Activated T-helper 2 cell treated with anti-CD3 and anti-CD28 coated beads, Interferon-gamma antibody, Interleukin-2, Interleukin-4, amounts not matched to agents 10 μg/mL and 5 μg/mL and 100 μg/mL, durations not matched to agents 14 hours and 24 hours and 36 hours (primary cell): ENCODE measurements at regions not wholly inside any gene's neighbourhood (a gene's known extent, or its start where the extent isn't known, plus 50 kb on each side); places are given as distances from the start of the nearest gene placed in this dataset.
"Not testable (repeated sequence)": the region's sequence is repeated elsewhere in the genome, so short reads cannot be mapped to it uniquely, and the experiment has no call there.

Experiments used
- DNase-seq: peaks from one replicate; pipeline ENCODE4 v3.0.0; 2021; ENCODE audit warnings: low spot score
- H3K27ac Mint-ChIP-seq: one replicate; pipeline ENCODE4 v1.8.0; 2021; ENCODE audit warnings: mixed read lengths
- H3K27me3 Mint-ChIP-seq: one replicate; pipeline ENCODE4 v1.8.0; 2021; ENCODE audit warnings: low read depth, mixed read lengths
- H3K36me3 Mint-ChIP-seq: one replicate; pipeline ENCODE4 v1.8.0; 2021; ENCODE audit warnings: low read depth, mixed read lengths
- H3K4me1 Mint-ChIP-seq: one replicate; pipeline ENCODE4 v1.8.0; 2021; ENCODE audit warnings: low read depth, mixed read lengths
- H3K4me3 Mint-ChIP-seq: one replicate; pipeline ENCODE4 v1.8.0; 2021; ENCODE audit warnings: low read depth, mild to moderate bottlenecking, moderate library complexity, mixed read lengths
- H3K9me3 Mint-ChIP-seq: one replicate; pipeline ENCODE4 v1.8.0; 2021; ENCODE audit warnings: mixed read lengths
- intact Hi-C: fragments of 100-400 bp; cut with micrococcal nuclease; formaldehyde crosslinking; loops from one replicate; pipeline ENCODE4 v1.15.1; 2023

GRCh38 chr3:95506174-95506573 is 1308.2 kb upstream of the EPHA6 start:
- Mint-ChIP-seq H3K4me3 (no peak overlapping the region), H3K27ac (no peak overlapping the region), H3K9me3 (no peaks in the 10 kb centered on the region), H3K27me3 (no peaks in the 10 kb centered on the region), H3K36me3 (no peaks in the 10 kb centered on the region), H3K4me1 (no peaks in the 10 kb centered on the region)
- intact Hi-C loops, result no loop called here
- DNase-seq, result no peak

DNA sequence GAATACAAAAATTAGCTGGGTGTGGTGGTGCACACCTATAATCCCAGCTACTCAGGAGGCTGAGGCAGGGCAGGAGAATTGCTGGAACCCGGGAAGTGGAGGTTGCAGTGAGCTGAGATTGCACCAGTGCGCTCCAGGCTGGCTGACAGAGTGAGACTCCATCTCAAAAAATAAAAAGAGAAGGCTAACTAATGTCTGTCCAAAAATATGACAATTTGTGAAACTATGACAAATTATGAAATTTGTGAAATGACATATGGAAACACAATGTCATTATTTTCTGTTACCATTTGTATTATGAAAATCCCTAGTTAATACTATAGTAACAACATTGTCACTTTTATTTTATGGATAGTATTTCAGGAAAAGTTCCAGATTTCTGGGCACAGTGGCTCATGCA is 1306.3 kb upstream of the EPHA6 start:
- no peak for DNase-seq
- H3K4me3 Mint-ChIP-seq, result no peak overlapping the region
- no peaks in the 10 kb centered on the region for H3K36me3 Mint-ChIP-seq
- no peaks in the 10 kb centered on the region for H3K4me1 Mint-ChIP-seq
- no peaks in the 10 kb centered on the region for H3K27me3 Mint-ChIP-seq
- no peak overlapping the region for H3K27ac Mint-ChIP-seq
- peaks cover 5% of the 10 kb centered on the region for H3K9me3 Mint-ChIP-seq
- intact Hi-C loops, result no loop called here

DNA sequence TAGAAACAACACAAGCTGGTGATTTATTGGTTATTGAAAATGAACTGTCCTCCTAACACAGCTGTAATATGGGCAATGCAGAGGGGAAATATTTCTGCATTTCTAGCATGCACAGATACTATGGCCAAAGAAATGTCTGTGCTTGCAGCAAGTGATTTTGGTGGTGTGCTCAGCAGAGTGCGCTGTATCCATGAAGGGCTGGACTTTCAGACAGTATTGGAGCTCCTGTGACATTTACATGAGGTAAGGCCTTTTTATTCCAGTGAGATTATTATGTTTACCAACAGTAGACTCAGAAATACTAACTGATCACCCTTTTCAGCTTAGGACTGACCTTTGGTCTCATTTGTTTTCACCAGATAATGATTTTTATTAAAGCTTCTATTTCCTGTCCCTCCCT is 1302.6 kb upstream of the EPHA6 start:
- Mint-ChIP-seq H3K36me3 (no peaks in the 10 kb centered on the region), H3K4me3 (no peak overlapping the region), H3K4me1 (no peaks in the 10 kb centered on the region), H3K9me3 (peaks cover 10% of the 10 kb centered on the region), H3K27me3 (no peaks in the 10 kb centered on the region), H3K27ac (no peak overlapping the region)
- DNase-seq, result no peak
- intact Hi-C loops, result no loop called here

DNA sequence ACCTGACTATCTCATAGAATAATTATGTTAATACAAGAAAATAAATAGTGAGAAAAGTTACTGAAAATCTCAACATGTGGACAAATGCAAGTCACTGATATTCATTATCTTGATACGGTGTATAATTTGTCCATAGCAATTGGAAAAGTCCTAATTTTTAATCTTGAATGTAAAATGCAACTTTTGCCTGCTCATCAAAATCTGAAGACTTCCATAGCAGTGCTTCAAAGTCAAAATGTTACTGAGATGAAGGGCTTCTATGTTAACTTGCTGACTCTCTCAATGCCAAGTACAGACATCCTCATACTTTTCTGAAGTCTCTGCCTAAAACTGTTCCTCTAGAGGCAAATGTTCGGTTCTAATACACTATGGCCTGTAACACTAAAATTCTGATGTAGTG is 1300.1 kb upstream of the EPHA6 start:
- no peaks in the 10 kb centered on the region for H3K27me3 Mint-ChIP-seq
- no peak for DNase-seq
- no peak overlapping the region for H3K4me3 Mint-ChIP-seq
- H3K27ac Mint-ChIP-seq, result no peak overlapping the region
- H3K9me3 Mint-ChIP-seq, result peaks cover 10% of the 10 kb centered on the region
- H3K4me1 Mint-ChIP-seq, result no peaks in the 10 kb centered on the region
- no peaks in the 10 kb centered on the region for H3K36me3 Mint-ChIP-seq
- intact Hi-C loops, result no loop called here

GRCh38 chr3:95521396-95521795 is 1293.0 kb upstream of the EPHA6 start:
- Mint-ChIP-seq H3K9me3 (peaks cover 3% of the 10 kb centered on the region), H3K4me3 (no peak overlapping the region), H3K27me3 (no peaks in the 10 kb centered on the region), H3K27ac (no peak overlapping the region), H3K4me1 (no peaks in the 10 kb centered on the region), H3K36me3 (no peaks in the 10 kb centered on the region)
- DNase-seq, result no peak
- intact Hi-C loops, result no loop called here

- H3K36me3 Mint-ChIP-seq, result no peaks in the 10 kb centered on the region
- intact Hi-C loops, result no loop called here
- no peaks in the 10 kb centered on the region for H3K27me3 Mint-ChIP-seq
- H3K9me3 Mint-ChIP-seq, result peaks cover 3% of the 10 kb centered on the region
- no peak overlapping the region for H3K27ac Mint-ChIP-seq
- no peak for DNase-seq
- H3K4me1 Mint-ChIP-seq, result no peaks in the 10 kb centered on the region
- no peak overlapping the region for H3K4me3 Mint-ChIP-seq
These were observed 1291.9 kb upstream of the EPHA6 start for GRCh38 chr3:95522449-95522848.

DNA sequence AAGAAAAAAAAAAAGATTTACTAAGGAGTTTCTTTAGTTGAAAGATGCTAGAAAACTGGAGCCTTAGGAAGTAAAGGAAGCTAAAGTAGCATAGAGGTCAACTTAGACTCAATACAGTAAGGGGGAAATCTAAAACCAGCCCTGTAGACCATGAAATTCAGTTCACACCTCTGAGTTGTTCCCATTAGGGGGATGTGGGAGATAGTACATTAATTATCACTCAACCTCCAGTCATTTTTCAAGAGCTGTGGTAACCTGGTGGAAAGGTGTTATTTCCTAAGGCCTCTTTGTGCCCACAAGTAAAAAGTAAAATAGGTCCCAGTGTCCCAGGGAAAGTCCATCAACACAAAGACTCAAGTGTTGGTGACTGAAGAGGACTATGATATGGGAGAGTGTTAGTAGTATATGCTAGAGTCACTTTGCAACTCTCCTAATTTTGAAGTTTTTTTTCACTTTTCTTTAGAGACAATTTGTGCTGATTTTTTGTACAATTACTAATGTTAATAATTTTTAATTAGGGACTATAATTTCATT is 1274.4 kb upstream of the EPHA6 start:
- no peak for DNase-seq
- Mint-ChIP-seq H3K9me3 (peaks cover 18% of the 10 kb centered on the region), H3K27me3 (no peaks in the 10 kb centered on the region), H3K27ac (no peak overlapping the region), H3K4me3 (no peak overlapping the region), H3K4me1 (no peaks in the 10 kb centered on the region), H3K36me3 (no peaks in the 10 kb centered on the region)
- intact Hi-C loops, result no loop called here

DNA sequence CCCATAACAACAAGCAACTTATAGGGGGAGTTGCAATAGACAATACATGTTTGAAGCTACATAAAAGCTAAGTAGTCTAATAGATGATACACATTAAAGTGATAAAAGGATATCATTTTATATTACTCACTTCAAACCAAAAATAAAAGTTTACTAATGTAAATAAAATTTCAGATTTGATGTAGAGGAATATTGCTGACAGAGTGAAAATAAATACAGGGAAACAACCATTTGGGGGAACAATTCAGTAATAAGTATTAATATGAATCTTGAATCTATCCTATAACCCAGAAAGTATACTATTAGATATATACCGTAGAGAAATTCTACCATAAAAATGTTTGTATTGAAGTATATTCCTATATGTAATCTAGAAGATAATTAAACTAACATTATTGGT is 1248.9 kb upstream of the EPHA6 start:
- H3K4me1 Mint-ChIP-seq, result no peaks in the 10 kb centered on the region
- no peaks in the 10 kb centered on the region for H3K27me3 Mint-ChIP-seq
- H3K4me3 Mint-ChIP-seq, result no peak overlapping the region
- no peak overlapping the region for H3K27ac Mint-ChIP-seq
- no peak for DNase-seq
- peaks cover 19% of the 10 kb centered on the region for H3K9me3 Mint-ChIP-seq
- H3K36me3 Mint-ChIP-seq, result no peaks in the 10 kb centered on the region
- intact Hi-C loops, result no loop called here

GRCh38 chr3:95567346-95567745 is 1247.0 kb upstream of the EPHA6 start:
- DNase-seq, result no peak
- Mint-ChIP-seq H3K4me1 (no peaks in the 10 kb centered on the region), H3K4me3 (no peak overlapping the region), H3K9me3 (peaks cover 17% of the 10 kb centered on the region), H3K27ac (no peak overlapping the region), H3K27me3 (no peaks in the 10 kb centered on the region), H3K36me3 (no peaks in the 10 kb centered on the region)
- intact Hi-C loops, result no loop called here

GRCh38 chr3:95586754-95587153 is 1227.6 kb upstream of the EPHA6 start:
- Mint-ChIP-seq H3K9me3 (peaks cover 22% of the 10 kb centered on the region), H3K27me3 (no peaks in the 10 kb centered on the region), H3K4me1 (no peaks in the 10 kb centered on the region), H3K4me3 (no peak overlapping the region), H3K27ac (no peak overlapping the region), H3K36me3 (no peaks in the 10 kb centered on the region)
- DNase-seq, result no peak
- intact Hi-C loops, result no loop called here

GRCh38 chr3:95587641-95588040 is 1226.8 kb upstream of the EPHA6 start:
- H3K27ac Mint-ChIP-seq, intact Hi-C loops, DNase-seq, H3K27me3 Mint-ChIP-seq, H3K4me1 Mint-ChIP-seq, H3K36me3 Mint-ChIP-seq, H3K4me3 Mint-ChIP-seq: not testable (repeated sequence)
- peaks cover 24% of the 10 kb centered on the region for H3K9me3 Mint-ChIP-seq

- H3K4me1 Mint-ChIP-seq, result no peaks in the 10 kb centered on the region
- no peak for DNase-seq
- intact Hi-C loops, result no loop called here
- H3K4me3 Mint-ChIP-seq, result no peak overlapping the region
- H3K27me3 Mint-ChIP-seq, result no peaks in the 10 kb centered on the region
- no peaks in the 10 kb centered on the region for H3K36me3 Mint-ChIP-seq
- no peak overlapping the region for H3K27ac Mint-ChIP-seq
- H3K9me3 Mint-ChIP-seq, result peaks cover 25% of the 10 kb centered on the region
These were observed 1225.9 kb upstream of the EPHA6 start for GRCh38 chr3:95588473-95588872.

- Mint-ChIP-seq H3K36me3 (no peaks in the 10 kb centered on the region), H3K27me3 (no peaks in the 10 kb centered on the region), H3K27ac (no peak overlapping the region), H3K4me3 (no peak overlapping the region), H3K9me3 (peaks cover 13% of the 10 kb centered on the region), H3K4me1 (no peaks in the 10 kb centered on the region)
- intact Hi-C loops, result no loop called here
- DNase-seq, result no peak
These were observed 1218.8 kb upstream of the EPHA6 start for GRCh38 chr3:95595416-95596075.

DNA sequence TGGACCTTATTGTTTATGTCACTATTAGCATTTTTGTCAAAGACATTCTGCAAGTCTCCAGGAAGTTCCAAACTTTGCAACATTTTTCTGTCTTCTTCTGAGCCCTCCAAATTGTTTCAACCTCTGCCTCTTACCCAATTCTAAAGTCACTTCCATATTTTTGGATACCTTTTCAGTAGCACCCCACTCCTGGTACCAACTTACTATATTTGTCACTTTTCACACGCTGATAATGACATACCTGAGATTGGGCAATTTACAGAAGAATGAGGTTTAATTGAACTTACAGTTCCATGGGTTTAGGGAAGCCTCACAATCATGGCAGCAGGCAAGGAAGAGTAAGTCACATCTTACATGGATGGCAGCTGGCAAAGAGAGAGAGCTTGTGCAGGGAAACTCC is 1206.5 kb upstream of the EPHA6 start:
- H3K4me1 Mint-ChIP-seq, result no peaks in the 10 kb centered on the region
- H3K27ac Mint-ChIP-seq, result no peak overlapping the region
- intact Hi-C loops, result no loop called here
- no peaks in the 10 kb centered on the region for H3K27me3 Mint-ChIP-seq
- H3K4me3 Mint-ChIP-seq, result no peak overlapping the region
- no peaks in the 10 kb centered on the region for H3K36me3 Mint-ChIP-seq
- DNase-seq, result no peak
- H3K9me3 Mint-ChIP-seq, result peaks cover 33% of the 10 kb centered on the region
